ENCODE measurements at regions not wholly inside any gene's neighbourhood (a gene's known extent, or its start where the extent isn't known, plus 50 kb on each side); places are given as distances from the start of the nearest gene placed in this dataset.

DNA sequence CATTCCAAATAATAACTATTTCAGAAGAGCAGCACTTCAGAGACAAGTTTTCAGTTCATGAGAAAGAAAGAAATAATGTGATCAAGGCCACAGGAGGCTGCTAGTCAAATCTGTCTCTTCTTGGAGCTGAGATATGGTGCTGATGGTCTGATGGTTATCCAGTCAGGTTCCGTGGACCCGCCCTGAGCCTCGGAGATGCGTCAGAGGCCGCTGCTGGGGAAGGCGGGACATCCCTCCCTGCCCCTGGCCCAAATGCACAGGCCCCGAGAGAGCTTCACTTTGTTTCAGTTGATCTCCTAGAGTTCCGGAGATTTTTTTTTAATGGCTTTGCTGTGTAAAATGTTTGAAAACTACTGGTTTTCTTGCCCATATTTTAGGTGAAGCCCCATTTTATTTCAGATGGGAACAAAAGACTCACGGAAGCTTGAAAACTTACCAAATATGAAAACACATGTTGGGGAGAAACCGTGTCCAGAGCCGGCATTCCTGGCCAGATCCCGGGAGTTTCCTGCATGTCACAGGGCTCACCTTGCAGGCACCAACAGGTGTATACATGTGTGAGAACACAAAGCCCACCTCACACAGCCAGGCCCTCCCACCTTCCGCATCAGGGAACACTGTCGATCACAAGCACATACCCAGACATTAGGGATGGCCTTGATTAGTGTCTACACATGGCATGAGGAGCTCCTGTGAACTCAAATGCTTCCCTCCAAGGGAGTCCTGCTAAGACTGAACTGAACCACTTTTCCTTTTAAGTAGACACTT, 499.0 kb downstream of the TCERG1L start:
- no peaks in the 10 kb centered on the region for H3K27me3 ChIP-seq (replicated peaks; ENCODE audit: control insufficient read depth, insufficient read depth, low read length)
- H3K4me3 ChIP-seq (replicated peaks; ENCODE audit: low read depth, low read length): no peak overlapping the region
- TF ChIP-seq, protein P1, sequence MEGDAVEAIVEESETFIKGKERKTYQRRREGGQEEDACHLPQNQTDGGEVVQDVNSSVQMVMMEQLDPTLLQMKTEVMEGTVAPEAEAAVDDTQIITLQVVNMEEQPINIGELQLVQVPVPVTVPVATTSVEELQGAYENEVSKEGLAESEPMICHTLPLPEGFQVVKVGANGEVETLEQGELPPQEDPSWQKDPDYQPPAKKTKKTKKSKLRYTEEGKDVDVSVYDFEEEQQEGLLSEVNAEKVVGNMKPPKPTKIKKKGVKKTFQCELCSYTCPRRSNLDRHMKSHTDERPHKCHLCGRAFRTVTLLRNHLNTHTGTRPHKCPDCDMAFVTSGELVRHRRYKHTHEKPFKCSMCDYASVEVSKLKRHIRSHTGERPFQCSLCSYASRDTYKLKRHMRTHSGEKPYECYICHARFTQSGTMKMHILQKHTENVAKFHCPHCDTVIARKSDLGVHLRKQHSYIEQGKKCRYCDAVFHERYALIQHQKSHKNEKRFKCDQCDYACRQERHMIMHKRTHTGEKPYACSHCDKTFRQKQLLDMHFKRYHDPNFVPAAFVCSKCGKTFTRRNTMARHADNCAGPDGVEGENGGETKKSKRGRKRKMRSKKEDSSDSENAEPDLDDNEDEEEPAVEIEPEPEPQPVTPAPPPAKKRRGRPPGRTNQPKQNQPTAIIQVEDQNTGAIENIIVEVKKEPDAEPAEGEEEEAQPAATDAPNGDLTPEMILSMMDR (IDR thresholded peaks at IDR 0.05; ENCODE audit: insufficient read depth, low read length, poor library complexity, severe bottlenecking): no peak
- H3K36me3 ChIP-seq (ENCODE audit: control insufficient read depth, insufficient read depth, low read length): no peaks in the 10 kb centered on the region
- no peak for DNase-seq (ENCODE audit: extremely low read depth, insufficient read length)

DNA sequence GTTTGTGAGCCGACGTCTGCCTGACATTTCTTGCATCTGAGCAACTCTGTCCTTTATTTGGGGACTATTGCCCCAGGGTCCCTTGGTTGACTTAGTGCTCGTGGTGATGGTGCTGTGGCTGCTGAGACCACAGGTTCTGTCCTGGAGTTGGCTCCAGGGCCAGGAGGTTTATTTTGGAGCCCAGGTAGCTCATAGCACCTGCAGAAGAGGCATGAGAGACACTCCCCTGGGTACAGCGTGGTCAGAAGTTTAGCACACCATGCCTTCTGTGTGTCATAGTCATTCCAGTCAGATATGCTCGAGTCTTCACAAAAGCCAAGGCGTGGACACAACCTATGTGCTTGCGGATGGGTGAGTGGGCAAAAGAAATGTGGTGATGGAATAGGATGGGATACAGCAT, 496.9 kb downstream of the TCERG1L start:
- no peak for DNase-seq (ENCODE audit: extremely low read depth, insufficient read length)
- Histone ChIP-seq H3K4me3 (replicated peaks; ENCODE audit: low read depth, low read length) (no peak overlapping the region), H3K36me3 (ENCODE audit: control insufficient read depth, insufficient read depth, low read length) (no peaks in the 10 kb centered on the region), H3K27me3 (replicated peaks; ENCODE audit: control insufficient read depth, insufficient read depth, low read length) (no peaks in the 10 kb centered on the region)
- TF ChIP-seq, protein P1 (IDR thresholded peaks at IDR 0.05; ENCODE audit: insufficient read depth, low read length, poor library complexity, severe bottlenecking): no peak

DNA sequence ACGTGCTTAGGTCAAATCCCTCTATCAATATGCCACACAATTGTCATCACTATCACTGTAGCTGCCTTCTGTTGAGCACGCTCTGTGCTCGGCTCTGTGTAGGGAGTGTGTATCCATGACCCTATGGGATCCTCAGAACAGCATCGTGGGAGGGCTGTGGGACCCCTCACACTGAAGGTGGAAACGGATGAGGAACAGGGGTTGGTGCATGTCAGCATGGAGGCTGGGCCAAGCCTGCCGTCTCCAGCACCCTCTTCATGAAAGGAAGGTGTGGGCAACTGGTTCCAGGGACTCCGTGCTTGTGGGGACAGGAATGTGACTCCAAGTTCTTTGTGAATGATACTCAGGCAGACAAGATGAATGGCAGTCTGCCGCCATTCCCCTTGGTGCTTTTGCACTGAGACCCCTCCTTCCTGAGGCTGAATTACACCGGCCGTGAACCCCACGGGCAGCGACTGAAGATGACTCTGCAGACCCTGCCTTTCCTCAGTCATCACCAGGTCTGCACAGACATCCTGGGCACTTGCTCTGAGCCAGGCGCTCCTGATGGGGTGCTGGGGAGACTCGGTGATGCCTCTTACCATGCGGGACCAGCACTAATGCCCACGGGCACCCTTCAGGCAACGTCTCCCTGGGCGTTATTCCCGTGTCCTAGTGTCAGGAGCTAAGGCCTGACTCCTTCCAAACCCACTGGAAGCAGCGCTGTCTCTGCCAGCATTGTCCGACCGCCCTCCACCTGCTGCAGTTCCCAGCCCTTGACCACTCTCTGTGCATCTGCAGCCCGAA, 495.2 kb downstream of the TCERG1L start:
- H3K4me3 ChIP-seq (replicated peaks; ENCODE audit: low read depth, low read length): no peak overlapping the region
- TF ChIP-seq, protein P1 (IDR thresholded peaks at IDR 0.05; ENCODE audit: insufficient read depth, low read length, poor library complexity, severe bottlenecking): no peak
- no peak for DNase-seq (ENCODE audit: extremely low read depth, insufficient read length)
- H3K27me3 ChIP-seq (replicated peaks; ENCODE audit: control insufficient read depth, insufficient read depth, low read length): no peaks in the 10 kb centered on the region
- H3K36me3 ChIP-seq (ENCODE audit: control insufficient read depth, insufficient read depth, low read length): no peaks in the 10 kb centered on the region

DNA sequence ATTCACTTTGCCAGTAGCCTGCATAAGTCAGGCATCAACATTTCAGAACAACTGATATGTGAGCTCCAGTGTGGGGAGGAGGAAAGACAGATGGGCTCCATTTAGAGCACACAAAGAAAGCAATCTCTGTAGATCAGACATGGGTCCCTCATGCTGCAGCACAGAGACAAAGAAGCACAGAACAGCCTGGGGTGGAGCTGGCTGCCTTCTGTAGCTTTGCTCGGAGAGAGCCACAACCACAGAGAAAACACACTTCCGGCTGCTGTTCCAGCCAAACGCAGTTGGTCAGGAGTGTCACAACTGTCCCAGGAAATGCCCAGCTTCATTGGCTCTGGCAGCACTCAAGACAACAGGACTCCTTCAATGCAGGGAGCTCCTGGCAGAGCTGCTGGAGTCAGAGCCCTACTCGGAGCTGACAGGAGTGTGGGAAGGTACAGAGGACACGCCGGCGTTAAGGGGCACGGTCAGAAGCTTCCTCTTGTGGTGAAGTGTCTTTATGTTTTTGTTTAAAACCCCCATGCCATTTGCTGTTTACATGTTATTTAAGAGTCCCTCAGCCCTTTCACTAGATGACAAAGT, 494.4 kb downstream of the TCERG1L start:
- TF ChIP-seq, protein P1 (IDR thresholded peaks at IDR 0.05; ENCODE audit: insufficient read depth, low read length, poor library complexity, severe bottlenecking): no peak
- no peaks in the 10 kb centered on the region for H3K36me3 ChIP-seq (ENCODE audit: control insufficient read depth, insufficient read depth, low read length)
- H3K4me3 ChIP-seq (replicated peaks; ENCODE audit: low read depth, low read length): no peak overlapping the region
- no peaks in the 10 kb centered on the region for H3K27me3 ChIP-seq (replicated peaks; ENCODE audit: control insufficient read depth, insufficient read depth, low read length)
- DNase-seq (ENCODE audit: extremely low read depth, insufficient read length): no peak

DNA sequence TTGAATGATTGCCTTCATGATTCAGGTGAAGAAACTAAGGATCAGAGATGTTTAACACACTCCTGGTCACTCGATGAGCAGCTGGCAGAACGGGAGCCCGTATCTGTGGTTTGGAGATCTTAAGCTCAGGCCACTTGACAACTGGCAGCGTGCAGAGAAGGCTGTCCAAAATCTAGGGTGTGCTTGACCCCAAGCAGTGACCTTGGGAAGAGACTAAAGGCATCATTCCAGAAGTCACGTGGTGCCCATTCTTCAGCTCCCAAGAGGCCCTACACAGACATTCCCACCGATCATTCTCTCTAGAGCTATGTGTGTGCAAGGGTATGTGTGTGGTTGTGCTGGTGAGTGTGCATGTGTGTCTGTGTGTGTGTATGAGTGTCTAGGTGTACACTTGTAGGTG, 493.8 kb downstream of the TCERG1L start:
- TF ChIP-seq, protein P1 (IDR thresholded peaks at IDR 0.05; ENCODE audit: insufficient read depth, low read length, poor library complexity, severe bottlenecking): no peak
- Histone ChIP-seq H3K36me3 (ENCODE audit: control insufficient read depth, insufficient read depth, low read length) (no peaks in the 10 kb centered on the region), H3K4me3 (replicated peaks; ENCODE audit: low read depth, low read length) (no peak overlapping the region), H3K27me3 (replicated peaks; ENCODE audit: control insufficient read depth, insufficient read depth, low read length) (no peaks in the 10 kb centered on the region)
- no peak for DNase-seq (ENCODE audit: extremely low read depth, insufficient read length)
